ENCODE measurements at regions not wholly inside any gene's neighbourhood (a gene's known extent, or its start where the extent isn't known, plus 50 kb on each side); places are given as distances from the start of the nearest gene placed in this dataset.
A peak's percentile ranks its signal among the peaks of the same experiment; 100 is the strongest.

- DNase-seq (ENCODE audit: low read depth in 2 of 2): no peak
Measured at GRCh38 chr3:59299561-59299960, 249.7 kb upstream of the CFAP20DC start.

- no peak for DNase-seq (ENCODE audit: low read depth in 2 of 2)
Measured at GRCh38 chr3:59290358-59290757, 240.5 kb upstream of the CFAP20DC start.

- DNase-seq (ENCODE audit: low read depth in 2 of 2): no peak
Measured at GRCh38 chr3:59289831-59290230, 240.0 kb upstream of the CFAP20DC start.

GRCh38 chr3:59288951-59289350 lies 239.1 kb upstream of the CFAP20DC start:
- no peak for DNase-seq (ENCODE audit: low read depth in 2 of 2)

GRCh38 chr3:59286791-59287531 lies 237.1 kb upstream of the CFAP20DC start:
- DNase-seq (ENCODE audit: low read depth in 2 of 2): peak; percentile 16 to 28

- no peak for DNase-seq (ENCODE audit: low read depth in 2 of 2)
Measured at GRCh38 chr3:59285560-59285959, 235.7 kb upstream of the CFAP20DC start.

GRCh38 chr3:59284926-59285325 lies 235.1 kb upstream of the CFAP20DC start:
- no peak for DNase-seq (ENCODE audit: low read depth in 2 of 2)

- DNase-seq (ENCODE audit: low read depth in 2 of 2): no peak
Measured at GRCh38 chr3:59280113-59280512, 230.3 kb upstream of the CFAP20DC start.

GRCh38 chr3:59277816-59278215 lies 228.0 kb upstream of the CFAP20DC start:
- no peak for DNase-seq (ENCODE audit: low read depth in 2 of 2)

GRCh38 chr3:59277201-59277600 lies 227.4 kb upstream of the CFAP20DC start:
- no peak for DNase-seq (ENCODE audit: low read depth in 2 of 2)

- DNase-seq (ENCODE audit: low read depth in 2 of 2): no peak
Measured at GRCh38 chr3:59273976-59274375, 224.2 kb upstream of the CFAP20DC start.

GRCh38 chr3:59271971-59272370 lies 222.1 kb upstream of the CFAP20DC start:
- no peak for DNase-seq (ENCODE audit: low read depth in 2 of 2)

- no peak for DNase-seq (ENCODE audit: low read depth in 2 of 2)
Measured at GRCh38 chr3:59270921-59271320, 221.1 kb upstream of the CFAP20DC start.

- DNase-seq (ENCODE audit: low read depth in 2 of 2): no peak
Measured at GRCh38 chr3:59270209-59270608, 220.4 kb upstream of the CFAP20DC start.

GRCh38 chr3:59268170-59268569 lies 218.3 kb upstream of the CFAP20DC start:
- DNase-seq (ENCODE audit: low read depth in 2 of 2): no peak

- no peak for DNase-seq (ENCODE audit: low read depth in 2 of 2)
Measured at GRCh38 chr3:59267021-59267420, 217.2 kb upstream of the CFAP20DC start.

GRCh38 chr3:59266551-59266950 lies 216.7 kb upstream of the CFAP20DC start:
- no peak for DNase-seq (ENCODE audit: low read depth in 2 of 2)

- no peak for DNase-seq (ENCODE audit: low read depth in 2 of 2)
Measured at GRCh38 chr3:59265566-59265965, 215.7 kb upstream of the CFAP20DC start.

- DNase-seq (ENCODE audit: low read depth in 2 of 2): no peak
Measured at GRCh38 chr3:59264366-59264765, 214.5 kb upstream of the CFAP20DC start.

- DNase-seq (ENCODE audit: low read depth in 2 of 2): no peak
Measured at GRCh38 chr3:59263152-59263551, 213.3 kb upstream of the CFAP20DC start.

GRCh38 chr3:59262076-59262498 lies 212.3 kb upstream of the CFAP20DC start:
- DNase-seq (ENCODE audit: low read depth in 2 of 2): no peak

- DNase-seq (ENCODE audit: low read depth in 2 of 2): no peak
Measured at GRCh38 chr3:59261009-59261408, 211.2 kb upstream of the CFAP20DC start.

GRCh38 chr3:59258550-59259260 lies 208.9 kb upstream of the CFAP20DC start:
- no peak for DNase-seq (ENCODE audit: low read depth in 2 of 2)
